Lung (tissue), 11 donors: ENCODE measurements at regions not wholly inside any gene's neighbourhood (a gene's known extent, or its start where the extent isn't known, plus 50 kb on each side); places are given as distances from the start of the nearest gene placed in this dataset.

ENCODE experiments used
- ATAC-seq: fragments of 200-7000 bp; cut with Tn5 transposase; one replicate; pipeline ENCODE4 v1.9.1; 2020; ENCODE audit warnings: moderate number of reproducible peaks; ENCODE audit not compliant: insufficient read depth, low FRiP score
- DNase-seq, 3 donors: peaks; one replicate each; pipeline ENCODE4 v3.0.0-alpha.2; 2013 to 2017
- H3K27ac ChIP-seq, 2 donors: one replicate each; pipeline ENCODE4 v1.5.1; 2013; ENCODE audit warnings: mild to moderate bottlenecking in 2 of 2, moderate library complexity in 2 of 2, control low read depth in 1 of 2, inconsistent platforms in 1 of 2, low read depth in 1 of 2, low read length in 1 of 2
- H3K27me3 ChIP-seq, 3 donors: one replicate each; pipeline ENCODE4 v1.5.1; 2013; ENCODE audit warnings: low read length in 2 of 3; ENCODE audit not compliant: control insufficient read depth in 3 of 3, insufficient read depth in 3 of 3
- H3K36me3 ChIP-seq, 4 donors: one replicate each; pipeline ENCODE4 v1.5.1; 2013; ENCODE audit warnings: low read length in 4 of 4, mild to moderate bottlenecking in 1 of 4, moderate library complexity in 1 of 4; ENCODE audit not compliant: control insufficient read depth in 4 of 4, insufficient read depth in 4 of 4
- H3K4me1 ChIP-seq, 5 donors: one replicate each; pipeline ENCODE4 v1.5.1; 2013; ENCODE audit warnings: low read length in 5 of 5, mild to moderate bottlenecking in 2 of 5, moderate library complexity in 1 of 5; ENCODE audit not compliant: control insufficient read depth in 5 of 5, insufficient read depth in 5 of 5
- H3K4me3 ChIP-seq: one replicate; pipeline ENCODE4 v1.5.1; 2013; ENCODE audit warnings: mild to moderate bottlenecking, control low read depth, moderate library complexity
- H3K9ac ChIP-seq, 2 donors: one replicate each; pipeline ENCODE4 v1.5.1; 2013; ENCODE audit warnings: low read length in 2 of 2, control low read depth in 1 of 2; ENCODE audit not compliant: insufficient read depth in 1 of 2
- H3K9me3 ChIP-seq, 4 donors: one replicate each; pipeline ENCODE4 v1.5.1; 2013; ENCODE audit warnings: low read length in 3 of 4, mild to moderate bottlenecking in 1 of 4, moderate library complexity in 1 of 4; ENCODE audit not compliant: control insufficient read depth in 4 of 4, insufficient read depth in 3 of 4
- CTCF ChIP-seq: IDR thresholded peaks from 2 replicates; pipeline ENCODE4 v1.5.1; 2012; ENCODE audit warnings: mild to moderate bottlenecking; ENCODE audit errors: control extremely low read depth, extremely low read depth
- WGBS, 2 donors: extraction: QIAGEN DNeasy Blood & Tissue Kit; methylation state at CpG; one replicate each; pipeline ENCODE4 v1.1.7; 2013; 5-methylcytosine and 5-hydroxymethylcytosine counted together
- donor health status: control.
- donor health status: control.
- donor health status: Bipolar disorder and iron deficiency.
- donor health status: healthy.
- donor health status: DM: yes; HTN: yes; CAD: no.

GRCh38 chr1:163674236-163674635, 352.5 kb downstream of the NUF2 start:
- WGBS, 2 donors, result 66 to 81% methylated on average over 1 of the region's 1 CpG
- DNase-seq (peak in 1 of 3 donors; percentile 4), ATAC-seq (no peak)
- Histone ChIP-seq H3K4me1 (peaks cover 0 to 14% (median 0%) of the 10 kb centered on the region in 5 donors), H3K9me3 (no peaks in the 10 kb centered on the region), H3K27ac (no peak overlapping the region), H3K27me3 (no peaks in the 10 kb centered on the region), H3K36me3 (no peaks in the 10 kb centered on the region), H3K9ac (no peak overlapping the region), H3K4me3 (no peak overlapping the region)
- TF ChIP-seq CTCF, result no peak

- Histone ChIP-seq H3K9me3 (peaks cover 0 to 5% (median 0%) of the 10 kb centered on the region in 4 donors), H3K9ac (no peak overlapping the region), H3K4me1 (no peaks in the 10 kb centered on the region), H3K36me3 (no peaks in the 10 kb centered on the region), H3K27me3 (no peaks in the 10 kb centered on the region), H3K27ac (no peak overlapping the region), H3K4me3 (no peak overlapping the region)
- WGBS, 2 donors, result 94 to 95% methylated on average over 1 of the region's 1 CpG
- no peak for ATAC-seq
- DNase-seq, result no peak
- no peak for TF ChIP-seq CTCF
Observed at GRCh38 chr1:163684785-163685184, 363.0 kb downstream of the NUF2 start.

- Histone ChIP-seq H3K4me3 (no peak overlapping the region), H3K9ac (no peak overlapping the region), H3K27ac (no peak overlapping the region), H3K27me3 (no peaks in the 10 kb centered on the region), H3K36me3 (no peaks in the 10 kb centered on the region), H3K9me3 (peaks cover 0 to 3% (median 1%) of the 10 kb centered on the region in 4 donors), H3K4me1 (no peaks in the 10 kb centered on the region)
- WGBS, 2 donors, result 80 to 89% methylated on average over 14 of the region's 14 CpGs
- DNase-seq, result no peak
- no peak for ATAC-seq
- TF ChIP-seq CTCF, result no peak
Observed at GRCh38 chr1:163692266-163692665, 370.5 kb downstream of the NUF2 start.

GRCh38 chr1:163697137-163697536, 375.4 kb downstream of the NUF2 start:
- Histone ChIP-seq H3K4me1 (no peaks in the 10 kb centered on the region), H3K27ac (no peak overlapping the region), H3K4me3 (no peak overlapping the region), H3K36me3 (no peaks in the 10 kb centered on the region), H3K9me3 (peaks cover 0 to 3% (median 1%) of the 10 kb centered on the region in 4 donors), H3K27me3 (no peaks in the 10 kb centered on the region), H3K9ac (no peak overlapping the region)
- no peak for TF ChIP-seq CTCF
- no peak for ATAC-seq
- DNase-seq, result no peak
- 41 to 63% methylated on average over 2 of the region's 2 CpGs for WGBS, 2 donors
